ENCODE measurements at regions not wholly inside any gene's neighbourhood (a gene's known extent, or its start where the extent isn't known, plus 50 kb on each side); places are given as distances from the start of the nearest gene placed in this dataset.

DNA sequence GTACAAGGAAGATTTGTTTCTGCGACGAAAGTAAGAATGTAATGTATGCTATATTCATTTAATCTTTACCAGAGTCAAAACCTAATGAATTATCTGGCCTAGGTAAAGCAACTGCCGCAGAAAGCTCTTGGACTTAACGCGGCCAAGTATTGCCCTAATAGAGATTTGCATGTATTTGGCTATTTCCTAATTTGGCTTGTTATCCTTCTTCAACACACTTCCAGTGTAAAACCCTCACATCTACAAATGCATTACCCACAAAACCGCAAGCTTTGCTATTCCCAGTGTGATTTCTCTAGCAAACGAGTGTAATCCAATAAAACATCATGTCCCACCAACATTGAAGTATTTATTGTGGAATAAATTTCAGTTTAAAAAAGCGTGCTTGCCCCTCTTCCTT lies 123.8 kb upstream of the LMO4 start:
- no peak overlapping the region for H3K4me3 ChIP-seq (ENCODE audit: low read depth in 1 of 2, low read length in 1 of 2)
- H3K4me1 ChIP-seq (ENCODE audit: control insufficient read depth in 1 of 2, insufficient read depth in 1 of 2, low read depth in 1 of 2, low read length in 1 of 2), result peaks cover 0 to 7% of the 10 kb centered on the region in 2 experiments
- H3K27me3 ChIP-seq, result peaks cover 56% of the 10 kb centered on the region
- TF ChIP-seq CTCF (IDR thresholded peaks at IDR 0.05), result no peak
- H3K9me3 ChIP-seq, result no peaks in the 10 kb centered on the region
- H3K27ac ChIP-seq, result no peak overlapping the region
- H3K36me3 ChIP-seq, result no peaks in the 10 kb centered on the region

GRCh38 chr1:87206044-87206831 lies 122.4 kb upstream of the LMO4 start:
- H3K4me1 ChIP-seq (ENCODE audit: control insufficient read depth in 1 of 2, insufficient read depth in 1 of 2, low read depth in 1 of 2, low read length in 1 of 2), result peaks cover 0 to 7% of the 10 kb centered on the region in 2 experiments
- no peak for TF ChIP-seq CTCF (IDR thresholded peaks at IDR 0.05)
- no peaks in the 10 kb centered on the region for H3K9me3 ChIP-seq
- no peak overlapping the region for H3K4me3 ChIP-seq (ENCODE audit: low read depth in 1 of 2, low read length in 1 of 2)
- peaks cover 56% of the 10 kb centered on the region for H3K27me3 ChIP-seq
- H3K27ac ChIP-seq, result no peak overlapping the region
- no peaks in the 10 kb centered on the region for H3K36me3 ChIP-seq

GRCh38 chr1:87208080-87208479 lies 120.6 kb upstream of the LMO4 start:
- TF ChIP-seq CTCF (IDR thresholded peaks at IDR 0.05), result no peak
- H3K4me1 ChIP-seq (ENCODE audit: control insufficient read depth in 1 of 2, insufficient read depth in 1 of 2, low read depth in 1 of 2, low read length in 1 of 2), result no peaks in the 10 kb centered on the region
- no peak overlapping the region for H3K27ac ChIP-seq
- no peaks in the 10 kb centered on the region for H3K36me3 ChIP-seq
- peaks cover 41% of the 10 kb centered on the region for H3K27me3 ChIP-seq
- no peak overlapping the region for H3K4me3 ChIP-seq (ENCODE audit: low read depth in 1 of 2, low read length in 1 of 2)
- no peaks in the 10 kb centered on the region for H3K9me3 ChIP-seq

DNA sequence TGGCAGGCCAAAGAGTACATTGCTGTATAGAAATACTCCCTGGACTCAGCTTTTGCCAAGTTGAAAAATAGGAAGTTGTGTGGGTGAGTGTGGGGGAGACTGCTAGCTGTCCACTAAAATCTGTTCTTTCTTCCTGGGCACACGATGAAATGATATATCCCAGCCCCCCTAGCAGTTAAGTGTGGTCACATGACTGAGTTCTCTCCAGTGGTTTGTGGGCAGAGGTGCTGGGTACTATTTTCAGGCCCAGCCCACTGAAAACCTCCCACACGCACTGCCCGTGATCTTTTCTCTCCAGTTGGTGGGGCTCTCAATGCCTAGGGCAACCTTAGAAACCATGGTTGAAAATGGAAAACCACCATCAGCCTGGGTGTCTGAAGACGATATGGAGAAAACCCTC lies 119.7 kb upstream of the LMO4 start:
- H3K4me1 ChIP-seq (ENCODE audit: control insufficient read depth in 1 of 2, insufficient read depth in 1 of 2, low read depth in 1 of 2, low read length in 1 of 2), result no peaks in the 10 kb centered on the region

DNA sequence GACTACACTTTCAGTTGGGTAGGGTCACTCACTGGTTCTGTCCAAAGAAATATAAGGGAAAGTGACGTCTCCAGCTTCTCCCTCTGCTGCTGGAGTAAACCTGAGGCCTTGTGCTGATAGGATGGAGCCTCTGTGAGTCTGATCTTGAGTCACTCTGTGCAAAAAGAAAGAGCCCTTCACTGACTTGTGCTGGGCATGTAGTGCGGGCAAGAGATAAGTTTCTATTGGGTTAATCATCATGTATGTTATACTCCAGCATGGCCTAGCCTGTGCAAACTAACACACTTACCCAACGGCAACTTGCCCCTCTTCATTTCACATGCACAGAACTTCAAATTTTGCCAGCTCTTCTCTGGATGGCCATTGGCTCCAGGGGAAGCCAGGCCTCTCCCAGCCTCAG lies 118.5 kb upstream of the LMO4 start:
- Histone ChIP-seq H3K4me3 (ENCODE audit: low read depth in 1 of 2, low read length in 1 of 2) (no peak overlapping the region), H3K27ac (no peak overlapping the region), H3K9me3 (no peaks in the 10 kb centered on the region), H3K36me3 (no peaks in the 10 kb centered on the region), H3K4me1 (ENCODE audit: control insufficient read depth in 1 of 2, insufficient read depth in 1 of 2, low read depth in 1 of 2, low read length in 1 of 2) (no peaks in the 10 kb centered on the region), H3K27me3 (peaks cover 20% of the 10 kb centered on the region)
- no peak for TF ChIP-seq CTCF (IDR thresholded peaks at IDR 0.05)

More for the DNA sequence above, 119.7 kb upstream of the LMO4 start:
- no peak overlapping the region for H3K27ac ChIP-seq
- TF ChIP-seq CTCF (IDR thresholded peaks at IDR 0.05), result no peak
- H3K4me3 ChIP-seq (ENCODE audit: low read depth in 1 of 2, low read length in 1 of 2), result no peak overlapping the region
- peaks cover 32% of the 10 kb centered on the region for H3K27me3 ChIP-seq
- H3K36me3 ChIP-seq, result no peaks in the 10 kb centered on the region
- no peaks in the 10 kb centered on the region for H3K9me3 ChIP-seq
